Ishikawa (cell line): ENCODE measurements at regions not wholly inside any gene's neighbourhood (a gene's known extent, or its start where the extent isn't known, plus 50 kb on each side); places are given as distances from the start of the nearest gene placed in this dataset.

Experiments used
- CEBPB ChIP-seq: IDR thresholded peaks from 2 replicates; pipeline ENCODE4 v1.6.1; 2012
- CREB1 ChIP-seq: IDR thresholded peaks from 2 replicates; pipeline ENCODE4 v1.6.1; 2012; ENCODE audit warnings: low read depth
- EGR1 ChIP-seq: IDR thresholded peaks from 2 replicates; pipeline ENCODE4 v1.6.1; 2012
- EP300 ChIP-seq: IDR thresholded peaks from 2 replicates; pipeline ENCODE4 v1.6.1; 2012; ENCODE audit warnings: borderline replicate concordance
- FOXM1 ChIP-seq: IDR thresholded peaks from 2 replicates; pipeline ENCODE4 v1.6.1; 2012; ENCODE audit warnings: low read depth, borderline replicate concordance
- NFIC ChIP-seq: IDR thresholded peaks from 2 replicates; pipeline ENCODE4 v1.6.1; 2012
- RAD21 ChIP-seq: IDR thresholded peaks from 2 replicates; pipeline ENCODE4 v1.6.1; 2012; ENCODE audit warnings: low read depth
- TAF1 ChIP-seq: IDR thresholded peaks from 2 replicates; pipeline ENCODE4 v1.6.1; 2012; ENCODE audit warnings: low read depth, mild to moderate bottlenecking
- TCF12 ChIP-seq: IDR thresholded peaks from 2 replicates; pipeline ENCODE4 v1.6.1; 2012; ENCODE audit warnings: low read depth
- TEAD4 ChIP-seq: IDR thresholded peaks from 2 replicates; pipeline ENCODE4 v1.6.1; 2012
- YY1 ChIP-seq: IDR thresholded peaks from 2 replicates; pipeline ENCODE4 v1.6.1; 2012; ENCODE audit warnings: low read depth
- ZBTB7A ChIP-seq: IDR thresholded peaks from 2 replicates; pipeline ENCODE4 v1.6.1; 2012; ENCODE audit warnings: low read depth
- TF ChIP-seq, protein P1 (sequence below): IDR thresholded peaks from 2 replicates; pipeline ENCODE4 v1.6.1; 2012
- TF ChIP-seq, protein P2 (sequence below): IDR thresholded peaks from 2 replicates; pipeline ENCODE4 v1.6.1; 2012; ENCODE audit warnings: low read depth, mild to moderate bottlenecking
- TF ChIP-seq, protein P3 (sequence below): IDR thresholded peaks from 2 replicates; pipeline ENCODE4 v1.6.1; 2012

DNA sequence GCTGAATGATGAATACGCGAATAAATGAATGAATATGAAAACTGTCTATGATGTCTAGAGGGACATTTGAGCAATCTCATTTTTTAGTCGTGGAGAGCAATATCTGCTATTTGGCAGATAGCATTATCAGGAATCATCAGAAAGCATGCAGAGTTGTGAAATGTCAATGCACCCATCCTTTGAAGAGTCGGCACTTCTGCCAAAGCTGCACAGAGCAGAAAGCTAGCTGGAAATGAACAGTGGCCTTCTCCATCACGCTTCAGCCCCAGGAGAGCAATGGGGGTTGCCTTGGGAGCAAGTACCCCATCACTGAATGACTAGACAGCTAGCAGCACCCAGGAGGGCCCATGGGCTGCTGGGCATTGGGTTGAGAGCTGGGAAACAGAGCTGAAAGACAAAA is 69.1 kb upstream of the PROK2 start:
- TF ChIP-seq, protein P1, sequence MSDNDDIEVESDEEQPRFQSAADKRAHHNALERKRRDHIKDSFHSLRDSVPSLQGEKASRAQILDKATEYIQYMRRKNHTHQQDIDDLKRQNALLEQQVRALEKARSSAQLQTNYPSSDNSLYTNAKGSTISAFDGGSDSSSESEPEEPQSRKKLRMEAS: no peak
- TF ChIP-seq RAD21: no peak
- TF ChIP-seq FOXM1: no peak
- TF ChIP-seq, protein P2, sequence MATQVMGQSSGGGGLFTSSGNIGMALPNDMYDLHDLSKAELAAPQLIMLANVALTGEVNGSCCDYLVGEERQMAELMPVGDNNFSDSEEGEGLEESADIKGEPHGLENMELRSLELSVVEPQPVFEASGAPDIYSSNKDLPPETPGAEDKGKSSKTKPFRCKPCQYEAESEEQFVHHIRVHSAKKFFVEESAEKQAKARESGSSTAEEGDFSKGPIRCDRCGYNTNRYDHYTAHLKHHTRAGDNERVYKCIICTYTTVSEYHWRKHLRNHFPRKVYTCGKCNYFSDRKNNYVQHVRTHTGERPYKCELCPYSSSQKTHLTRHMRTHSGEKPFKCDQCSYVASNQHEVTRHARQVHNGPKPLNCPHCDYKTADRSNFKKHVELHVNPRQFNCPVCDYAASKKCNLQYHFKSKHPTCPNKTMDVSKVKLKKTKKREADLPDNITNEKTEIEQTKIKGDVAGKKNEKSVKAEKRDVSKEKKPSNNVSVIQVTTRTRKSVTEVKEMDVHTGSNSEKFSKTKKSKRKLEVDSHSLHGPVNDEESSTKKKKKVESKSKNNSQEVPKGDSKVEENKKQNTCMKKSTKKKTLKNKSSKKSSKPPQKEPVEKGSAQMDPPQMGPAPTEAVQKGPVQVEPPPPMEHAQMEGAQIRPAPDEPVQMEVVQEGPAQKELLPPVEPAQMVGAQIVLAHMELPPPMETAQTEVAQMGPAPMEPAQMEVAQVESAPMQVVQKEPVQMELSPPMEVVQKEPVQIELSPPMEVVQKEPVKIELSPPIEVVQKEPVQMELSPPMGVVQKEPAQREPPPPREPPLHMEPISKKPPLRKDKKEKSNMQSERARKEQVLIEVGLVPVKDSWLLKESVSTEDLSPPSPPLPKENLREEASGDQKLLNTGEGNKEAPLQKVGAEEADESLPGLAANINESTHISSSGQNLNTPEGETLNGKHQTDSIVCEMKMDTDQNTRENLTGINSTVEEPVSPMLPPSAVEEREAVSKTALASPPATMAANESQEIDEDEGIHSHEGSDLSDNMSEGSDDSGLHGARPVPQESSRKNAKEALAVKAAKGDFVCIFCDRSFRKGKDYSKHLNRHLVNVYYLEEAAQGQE: no peak
- no peak for TF ChIP-seq TEAD4
- TF ChIP-seq TAF1: no peak
- no peak for TF ChIP-seq EP300
- TF ChIP-seq ZBTB7A: no peak
- TF ChIP-seq, protein P3, sequence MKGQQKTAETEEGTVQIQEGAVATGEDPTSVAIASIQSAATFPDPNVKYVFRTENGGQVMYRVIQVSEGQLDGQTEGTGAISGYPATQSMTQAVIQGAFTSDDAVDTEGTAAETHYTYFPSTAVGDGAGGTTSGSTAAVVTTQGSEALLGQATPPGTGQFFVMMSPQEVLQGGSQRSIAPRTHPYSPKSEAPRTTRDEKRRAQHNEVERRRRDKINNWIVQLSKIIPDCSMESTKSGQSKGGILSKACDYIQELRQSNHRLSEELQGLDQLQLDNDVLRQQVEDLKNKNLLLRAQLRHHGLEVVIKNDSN: no peak

DNA sequence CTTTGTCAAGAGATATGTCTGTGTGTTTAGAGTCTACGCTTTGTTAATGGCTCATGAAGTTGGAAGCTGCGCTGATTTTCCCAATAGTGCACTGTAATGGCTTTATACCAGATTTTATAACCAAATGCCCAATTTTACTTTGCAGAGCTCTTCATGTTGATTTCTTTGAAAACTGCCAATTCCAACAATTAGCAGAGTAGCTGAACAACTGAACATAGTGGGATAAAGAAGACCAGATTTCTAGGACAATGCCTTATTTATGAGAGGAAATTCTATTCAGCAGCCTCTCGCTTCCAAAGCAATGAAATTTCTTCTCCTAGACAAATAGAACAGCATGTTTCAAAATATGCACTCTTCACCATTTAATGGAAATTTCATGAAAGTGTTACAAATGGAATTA is 66.9 kb upstream of the PROK2 start:
- TF ChIP-seq TEAD4: no peak
- no peak for TF ChIP-seq TCF12
- TF ChIP-seq TAF1: no peak
- TF ChIP-seq EGR1: no peak
- TF ChIP-seq YY1: no peak
- no peak for TF ChIP-seq CREB1
- TF ChIP-seq NFIC: no peak
- TF ChIP-seq FOXM1: no peak
- TF ChIP-seq, protein P3: no peak
- no peak for TF ChIP-seq ZBTB7A
- TF ChIP-seq, protein P2: no peak
- TF ChIP-seq EP300: no peak
- TF ChIP-seq RAD21: no peak
- TF ChIP-seq, protein P1: no peak
- TF ChIP-seq CEBPB: no peak

- no peak for TF ChIP-seq TAF1
- TF ChIP-seq EP300: no peak
- no peak for TF ChIP-seq YY1
- TF ChIP-seq CREB1: no peak
- TF ChIP-seq, protein P3: no peak
Measured at GRCh38 chr3:71850654-71851053, 65.7 kb upstream of the PROK2 start.

DNA sequence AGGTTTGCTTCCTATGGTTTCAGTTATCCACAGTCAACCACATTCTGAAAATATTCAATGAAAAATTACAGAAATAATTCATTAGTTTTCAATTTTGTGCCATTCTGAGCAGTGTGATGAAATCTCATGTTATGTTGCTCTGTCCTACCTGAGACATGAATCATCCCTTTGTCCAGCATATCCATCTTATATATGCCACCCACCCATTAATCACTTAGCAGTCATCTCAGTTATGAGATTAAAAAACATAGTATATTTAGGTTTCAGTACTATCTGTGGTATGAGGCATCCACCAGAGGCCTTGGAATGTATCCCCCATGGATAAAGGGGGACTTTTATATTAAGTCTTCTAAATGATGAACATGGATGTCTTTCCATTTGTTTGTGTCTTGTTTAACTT is 64.7 kb upstream of the PROK2 start:
- TF ChIP-seq, protein P2: no peak
- TF ChIP-seq FOXM1: no peak
- no peak for TF ChIP-seq NFIC
- no peak for TF ChIP-seq YY1

DNA sequence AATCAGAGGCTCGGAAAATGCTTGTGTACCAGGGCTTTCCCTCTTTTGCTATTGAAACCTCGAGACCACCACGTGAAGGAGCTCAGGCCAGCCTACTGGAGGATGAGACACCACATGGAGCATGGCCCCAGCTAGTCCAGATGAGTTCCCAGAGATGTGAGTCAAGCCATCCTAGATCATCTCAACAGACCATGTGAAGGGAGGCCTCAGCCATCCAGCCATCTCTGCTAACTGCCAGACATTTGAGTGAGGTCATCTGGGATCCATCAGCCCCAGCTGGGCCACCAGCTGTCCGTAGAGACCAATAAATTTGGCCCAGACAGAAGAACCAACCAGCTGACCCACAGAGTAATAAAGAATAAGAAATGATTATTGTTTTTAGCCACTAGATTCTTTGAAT is 62.8 kb upstream of the PROK2 start:
- TF ChIP-seq, protein P1: no peak
- no peak for TF ChIP-seq NFIC
- no peak for TF ChIP-seq FOXM1
- TF ChIP-seq RAD21: no peak
